ENCODE measurements at regions not wholly inside any gene's neighbourhood (a gene's known extent, or its start where the extent isn't known, plus 50 kb on each side); places are given as distances from the start of the nearest gene placed in this dataset.
"Not testable (repeated sequence)": the region's sequence is repeated elsewhere in the genome, so short reads cannot be mapped to it uniquely, and the experiment has no call there.

DNA sequence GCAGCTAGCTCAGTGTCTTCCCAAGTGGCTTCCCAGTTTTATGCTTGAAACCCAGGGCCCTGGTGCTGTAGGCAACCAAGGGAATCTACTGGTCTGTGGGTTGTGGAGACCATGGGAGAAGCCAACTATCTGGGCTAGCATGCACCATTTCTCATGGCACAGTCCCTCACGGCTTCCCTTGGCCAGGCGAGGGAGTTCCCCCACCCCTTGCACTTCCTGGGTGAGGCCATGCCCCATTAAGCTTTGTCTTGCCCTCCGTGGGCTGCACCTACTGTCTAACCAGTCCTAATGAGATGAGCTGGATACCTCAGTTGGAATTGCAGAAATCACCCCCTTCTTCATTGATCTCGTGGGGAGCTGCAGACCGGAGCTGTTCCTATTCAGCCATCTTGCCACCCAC is 1152.0 kb downstream of the KHDRBS2 start:
- TF ChIP-seq, protein P1, sequence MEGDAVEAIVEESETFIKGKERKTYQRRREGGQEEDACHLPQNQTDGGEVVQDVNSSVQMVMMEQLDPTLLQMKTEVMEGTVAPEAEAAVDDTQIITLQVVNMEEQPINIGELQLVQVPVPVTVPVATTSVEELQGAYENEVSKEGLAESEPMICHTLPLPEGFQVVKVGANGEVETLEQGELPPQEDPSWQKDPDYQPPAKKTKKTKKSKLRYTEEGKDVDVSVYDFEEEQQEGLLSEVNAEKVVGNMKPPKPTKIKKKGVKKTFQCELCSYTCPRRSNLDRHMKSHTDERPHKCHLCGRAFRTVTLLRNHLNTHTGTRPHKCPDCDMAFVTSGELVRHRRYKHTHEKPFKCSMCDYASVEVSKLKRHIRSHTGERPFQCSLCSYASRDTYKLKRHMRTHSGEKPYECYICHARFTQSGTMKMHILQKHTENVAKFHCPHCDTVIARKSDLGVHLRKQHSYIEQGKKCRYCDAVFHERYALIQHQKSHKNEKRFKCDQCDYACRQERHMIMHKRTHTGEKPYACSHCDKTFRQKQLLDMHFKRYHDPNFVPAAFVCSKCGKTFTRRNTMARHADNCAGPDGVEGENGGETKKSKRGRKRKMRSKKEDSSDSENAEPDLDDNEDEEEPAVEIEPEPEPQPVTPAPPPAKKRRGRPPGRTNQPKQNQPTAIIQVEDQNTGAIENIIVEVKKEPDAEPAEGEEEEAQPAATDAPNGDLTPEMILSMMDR (IDR thresholded peaks at IDR 0.05; ENCODE audit: borderline replicate concordance, extremely low read depth, insufficient read depth): no peak
- DNase-seq (peak in 1 of 5 donors; percentile 55), FAIRE-seq (no peak)
- Histone ChIP-seq H3K4me1 (ENCODE audit: control insufficient read depth in 2 of 3, insufficient read depth in 2 of 3, low read depth in 1 of 3, low read length in 3 of 3) (no peaks in the 10 kb centered on the region), H3K9ac (ENCODE audit: low read length in 3 of 3) (no peak overlapping the region), H3K4me3 (ENCODE audit: low read length in 3 of 3) (no peak overlapping the region), H3K27me3 (ENCODE audit: control insufficient read depth, insufficient read depth, low read length) (no peaks in the 10 kb centered on the region), H3K9me3 (ENCODE audit: control insufficient read depth in 2 of 3, insufficient read depth in 1 of 3, low read length in 3 of 3) (no peaks in the 10 kb centered on the region), H3K36me3 (ENCODE audit: control insufficient read depth in 2 of 3, insufficient read depth in 3 of 3, low read length in 3 of 3) (no peaks in the 10 kb centered on the region), H3K27ac (ENCODE audit: low read depth in 2 of 2, low read length in 2 of 2) (no peak overlapping the region)
- intact Hi-C loops (cut with DNase I): no loop called here

DNA sequence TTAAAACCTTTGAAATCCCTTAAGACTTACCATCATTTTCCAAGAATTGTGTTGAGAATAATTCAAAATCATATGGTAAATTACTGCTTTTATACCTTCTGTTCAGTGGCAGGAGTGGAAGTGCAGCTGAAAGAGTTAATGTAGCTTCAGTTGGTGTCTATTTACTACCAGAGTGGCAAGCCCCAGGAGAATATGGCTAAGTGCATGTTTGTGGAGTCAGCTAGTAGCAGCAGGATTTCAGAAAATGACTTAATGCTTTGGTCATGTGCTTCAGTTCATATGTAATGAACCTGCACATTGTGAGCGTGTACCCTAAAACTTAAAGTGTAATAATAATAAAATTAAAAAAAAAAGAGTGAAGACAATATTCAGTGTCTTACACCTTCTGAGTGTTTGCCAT is 1171.8 kb downstream of the KHDRBS2 start:
- DNase-seq; H3K9ac ChIP-seq (ENCODE audit: low read length in 3 of 3); H3K36me3 ChIP-seq (ENCODE audit: control insufficient read depth in 2 of 3, insufficient read depth in 3 of 3, low read length in 3 of 3); FAIRE-seq; H3K4me3 ChIP-seq (ENCODE audit: low read length in 3 of 3); H3K27me3 ChIP-seq (ENCODE audit: control insufficient read depth, insufficient read depth, low read length); H3K4me1 ChIP-seq (ENCODE audit: control insufficient read depth in 2 of 3, insufficient read depth in 2 of 3, low read depth in 1 of 3, low read length in 3 of 3); intact Hi-C loops (cut with DNase I); H3K9me3 ChIP-seq (ENCODE audit: control insufficient read depth in 2 of 3, insufficient read depth in 1 of 3, low read length in 3 of 3); H3K27ac ChIP-seq (ENCODE audit: low read depth in 2 of 2, low read length in 2 of 2): not testable (repeated sequence)

DNA sequence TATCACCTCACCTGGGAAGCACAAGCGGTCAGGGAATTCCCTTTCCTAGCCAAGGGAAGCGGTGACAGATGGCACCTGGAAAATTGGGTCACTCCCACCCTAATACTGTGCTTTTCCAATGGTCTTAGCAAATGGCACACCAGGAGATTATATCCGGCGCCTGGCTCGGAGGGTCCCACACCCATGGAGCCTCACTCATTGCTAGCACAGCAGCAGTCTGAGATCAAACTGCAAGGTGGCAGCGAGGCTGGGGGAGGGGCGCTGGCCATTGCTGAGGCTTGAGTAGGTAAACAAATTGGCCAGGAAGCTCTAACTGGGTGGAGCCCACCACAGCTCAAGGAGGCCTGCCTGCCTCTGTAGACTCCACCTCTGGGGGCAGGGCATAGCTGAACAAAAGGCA is 1178.1 kb downstream of the KHDRBS2 start:
- H3K27ac ChIP-seq (ENCODE audit: low read depth in 2 of 2, low read length in 2 of 2); H3K4me1 ChIP-seq (ENCODE audit: control insufficient read depth in 2 of 3, insufficient read depth in 2 of 3, low read depth in 1 of 3, low read length in 3 of 3); H3K9me3 ChIP-seq (ENCODE audit: control insufficient read depth in 2 of 3, insufficient read depth in 1 of 3, low read length in 3 of 3); H3K4me3 ChIP-seq (ENCODE audit: low read length in 3 of 3); H3K9ac ChIP-seq (ENCODE audit: low read length in 3 of 3); H3K27me3 ChIP-seq (ENCODE audit: control insufficient read depth, insufficient read depth, low read length); FAIRE-seq; H3K36me3 ChIP-seq (ENCODE audit: control insufficient read depth in 2 of 3, insufficient read depth in 3 of 3, low read length in 3 of 3); intact Hi-C loops (cut with DNase I): not testable (repeated sequence)
- DNase-seq: peak in 1 of 5 donors; percentile 51

DNA sequence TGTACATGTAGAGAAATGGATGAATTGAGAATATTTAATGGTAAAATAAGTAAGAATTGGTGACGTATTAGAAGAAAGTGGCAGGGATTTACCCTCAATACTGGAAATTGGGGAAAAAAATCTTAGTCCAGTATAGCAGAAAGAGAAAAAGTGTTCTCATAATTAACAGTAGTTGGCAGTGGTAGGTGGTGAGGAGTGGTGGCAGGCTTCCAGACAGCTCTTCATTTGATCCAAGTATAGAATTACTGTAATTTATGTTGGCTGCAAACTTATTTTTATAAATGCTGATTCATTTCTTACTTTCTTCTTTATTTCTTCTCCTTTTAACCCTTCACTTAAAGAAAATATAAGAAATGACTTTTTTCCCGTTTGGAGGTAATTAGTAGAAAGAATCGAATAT is 1182.4 kb downstream of the KHDRBS2 start:
- FAIRE-seq; intact Hi-C loops (cut with DNase I): not testable (repeated sequence)

DNA sequence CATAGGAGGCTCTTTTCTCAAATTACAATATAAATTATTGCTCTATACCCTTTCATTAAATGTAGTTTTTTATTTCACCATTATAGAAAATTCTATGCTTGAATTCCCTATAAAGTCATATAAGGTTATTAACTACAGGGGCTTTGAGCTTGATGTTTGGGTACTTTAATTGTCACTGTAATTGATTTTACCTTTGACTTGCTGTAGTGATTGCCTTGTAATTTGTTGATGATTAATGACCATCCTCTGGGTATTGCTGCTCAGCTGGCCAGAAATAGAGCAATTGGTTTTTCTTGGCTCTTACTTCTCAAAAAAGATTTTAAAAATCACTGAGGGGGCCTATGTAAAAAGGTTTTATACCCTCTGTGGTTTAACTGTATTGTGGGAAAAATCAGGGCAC is 1186.0 kb downstream of the KHDRBS2 start:
- TF ChIP-seq, protein P1 (IDR thresholded peaks at IDR 0.05; ENCODE audit: borderline replicate concordance, extremely low read depth, insufficient read depth): no peak
- Histone ChIP-seq H3K9me3 (ENCODE audit: control insufficient read depth in 2 of 3, insufficient read depth in 1 of 3, low read length in 3 of 3) (no peaks in the 10 kb centered on the region), H3K27ac (ENCODE audit: low read depth in 2 of 2, low read length in 2 of 2) (no peak overlapping the region), H3K9ac (ENCODE audit: low read length in 3 of 3) (no peak overlapping the region), H3K4me3 (ENCODE audit: low read length in 3 of 3) (no peak overlapping the region), H3K36me3 (ENCODE audit: control insufficient read depth in 2 of 3, insufficient read depth in 3 of 3, low read length in 3 of 3) (no peaks in the 10 kb centered on the region), H3K4me1 (ENCODE audit: control insufficient read depth in 2 of 3, insufficient read depth in 2 of 3, low read depth in 1 of 3, low read length in 3 of 3) (no peaks in the 10 kb centered on the region), H3K27me3 (ENCODE audit: control insufficient read depth, insufficient read depth, low read length) (no peaks in the 10 kb centered on the region)
- intact Hi-C loops (cut with DNase I): no loop called here
- FAIRE-seq (no peak), DNase-seq (no peak)

More for the DNA sequence above, 1182.4 kb downstream of the KHDRBS2 start:
- H3K27me3 ChIP-seq (ENCODE audit: control insufficient read depth, insufficient read depth, low read length); H3K27ac ChIP-seq (ENCODE audit: low read depth in 2 of 2, low read length in 2 of 2); H3K4me3 ChIP-seq (ENCODE audit: low read length in 3 of 3); H3K36me3 ChIP-seq (ENCODE audit: control insufficient read depth in 2 of 3, insufficient read depth in 3 of 3, low read length in 3 of 3); H3K9me3 ChIP-seq (ENCODE audit: control insufficient read depth in 2 of 3, insufficient read depth in 1 of 3, low read length in 3 of 3); DNase-seq; H3K9ac ChIP-seq (ENCODE audit: low read length in 3 of 3); H3K4me1 ChIP-seq (ENCODE audit: control insufficient read depth in 2 of 3, insufficient read depth in 2 of 3, low read depth in 1 of 3, low read length in 3 of 3): not testable (repeated sequence)

GRCh38 chr6:61099561-61099960 is 1186.5 kb downstream of the KHDRBS2 start:
- H3K27me3 ChIP-seq (ENCODE audit: control insufficient read depth, insufficient read depth, low read length); DNase-seq; FAIRE-seq; intact Hi-C loops (cut with DNase I); H3K4me1 ChIP-seq (ENCODE audit: control insufficient read depth in 2 of 3, insufficient read depth in 2 of 3, low read depth in 1 of 3, low read length in 3 of 3); H3K4me3 ChIP-seq (ENCODE audit: low read length in 3 of 3); H3K36me3 ChIP-seq (ENCODE audit: control insufficient read depth in 2 of 3, insufficient read depth in 3 of 3, low read length in 3 of 3); H3K9ac ChIP-seq (ENCODE audit: low read length in 3 of 3); H3K27ac ChIP-seq (ENCODE audit: low read depth in 2 of 2, low read length in 2 of 2); H3K9me3 ChIP-seq (ENCODE audit: control insufficient read depth in 2 of 3, insufficient read depth in 1 of 3, low read length in 3 of 3): not testable (repeated sequence)

DNA sequence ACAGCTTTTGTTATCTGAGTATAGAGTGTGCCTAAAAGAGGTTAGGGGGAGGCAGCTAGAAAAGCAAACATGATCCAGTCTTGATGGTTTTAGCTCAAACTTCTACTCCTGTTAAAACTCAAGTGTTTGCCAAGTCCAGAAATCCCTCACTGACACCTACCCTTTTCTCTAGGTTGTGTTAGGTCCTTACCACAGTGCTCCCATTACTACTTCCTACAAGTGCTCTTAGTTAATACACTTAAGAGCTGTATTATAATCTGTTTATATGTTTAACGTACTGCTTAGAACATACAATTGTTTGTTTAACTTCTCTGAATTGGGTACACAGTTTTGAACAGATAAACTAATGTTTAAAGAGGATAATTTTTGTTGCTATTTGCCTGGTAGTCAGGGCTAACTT is 1198.0 kb downstream of the KHDRBS2 start:
- H3K4me3 ChIP-seq (ENCODE audit: low read length in 3 of 3); intact Hi-C loops (cut with DNase I); H3K27ac ChIP-seq (ENCODE audit: low read depth in 2 of 2, low read length in 2 of 2); DNase-seq; H3K9ac ChIP-seq (ENCODE audit: low read length in 3 of 3); FAIRE-seq; H3K4me1 ChIP-seq (ENCODE audit: control insufficient read depth in 2 of 3, insufficient read depth in 2 of 3, low read depth in 1 of 3, low read length in 3 of 3); H3K27me3 ChIP-seq (ENCODE audit: control insufficient read depth, insufficient read depth, low read length); H3K36me3 ChIP-seq (ENCODE audit: control insufficient read depth in 2 of 3, insufficient read depth in 3 of 3, low read length in 3 of 3); H3K9me3 ChIP-seq (ENCODE audit: control insufficient read depth in 2 of 3, insufficient read depth in 1 of 3, low read length in 3 of 3): not testable (repeated sequence)
